ENCODE measurements at regions not wholly inside any gene's neighbourhood (a gene's known extent, or its start where the extent isn't known, plus 50 kb on each side); places are given as distances from the start of the nearest gene placed in this dataset.

DNA sequence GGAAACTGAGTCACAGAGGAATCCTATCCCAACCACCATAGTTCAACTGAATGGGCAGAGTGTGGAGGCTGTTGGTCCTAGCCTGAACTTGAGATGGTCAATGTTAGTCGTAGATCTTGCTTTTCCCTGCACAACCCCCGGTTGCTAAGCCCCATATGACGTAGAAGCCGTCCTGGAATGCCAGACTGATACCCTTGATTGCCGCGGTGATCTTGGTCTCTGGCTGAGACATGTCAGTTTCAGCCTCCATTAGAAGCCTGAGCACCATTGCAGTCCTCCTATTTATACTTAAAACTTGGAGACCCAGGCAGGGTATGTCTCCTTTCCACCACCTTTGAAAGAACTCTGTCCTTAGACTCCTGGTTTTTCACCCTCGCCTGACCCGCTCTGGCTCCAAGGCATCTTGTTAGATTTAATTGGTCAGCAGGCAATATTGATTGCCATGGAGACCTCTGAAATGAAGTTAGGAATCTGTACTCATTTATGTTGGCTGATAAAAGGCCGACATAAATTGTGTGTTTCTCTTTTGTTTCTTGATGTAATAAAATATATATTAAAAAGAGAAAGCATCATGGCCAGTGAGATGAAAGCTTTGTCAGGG, 53.4 kb downstream of the RPLP1 start:
- no peak for DNase-seq (ENCODE audit: low read depth in 3 of 3, low spot score in 1 of 3)

DNA sequence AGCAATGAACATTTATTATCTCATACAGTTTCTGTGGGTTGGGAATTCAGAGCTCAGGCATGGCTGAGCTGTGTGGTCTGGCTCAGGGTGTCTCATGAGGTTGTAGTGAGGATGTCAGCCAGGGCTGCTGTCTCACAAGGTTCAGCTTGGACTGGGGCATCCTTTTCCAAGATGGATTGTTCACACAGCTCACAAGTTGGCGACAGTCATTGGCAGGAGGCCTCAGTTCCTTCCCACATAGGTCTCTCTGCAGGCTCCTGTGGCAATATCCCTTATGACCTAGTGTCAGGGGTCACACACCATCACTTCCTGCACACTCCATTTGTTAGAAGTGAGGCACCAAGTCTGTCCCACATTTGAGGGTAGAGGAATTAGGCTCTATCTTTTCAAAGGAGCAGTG, 56.0 kb downstream of the RPLP1 start:
- no peak for DNase-seq (ENCODE audit: low read depth in 3 of 3, low spot score in 1 of 3)

DNA sequence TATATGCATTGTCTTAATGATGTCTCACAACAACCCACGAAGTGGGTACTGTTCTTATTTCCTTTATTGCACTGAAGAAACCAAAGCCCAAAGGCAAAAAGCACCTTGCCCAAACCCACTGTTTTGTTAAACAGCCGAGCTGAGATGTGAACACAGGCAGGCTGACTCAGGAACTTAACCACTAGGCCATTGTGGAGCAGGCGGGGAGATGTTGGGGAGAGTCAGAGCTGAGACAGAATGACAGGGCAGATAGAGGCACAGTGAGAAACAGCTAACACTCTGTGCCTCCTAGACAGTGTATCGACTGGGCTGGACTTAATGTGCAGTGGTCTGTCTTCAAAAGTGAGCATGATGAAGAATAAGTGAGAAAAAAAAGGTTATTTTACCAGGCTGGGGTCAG, 56.5 kb downstream of the RPLP1 start:
- no peak for DNase-seq (ENCODE audit: low read depth in 3 of 3, low spot score in 1 of 3)

DNA sequence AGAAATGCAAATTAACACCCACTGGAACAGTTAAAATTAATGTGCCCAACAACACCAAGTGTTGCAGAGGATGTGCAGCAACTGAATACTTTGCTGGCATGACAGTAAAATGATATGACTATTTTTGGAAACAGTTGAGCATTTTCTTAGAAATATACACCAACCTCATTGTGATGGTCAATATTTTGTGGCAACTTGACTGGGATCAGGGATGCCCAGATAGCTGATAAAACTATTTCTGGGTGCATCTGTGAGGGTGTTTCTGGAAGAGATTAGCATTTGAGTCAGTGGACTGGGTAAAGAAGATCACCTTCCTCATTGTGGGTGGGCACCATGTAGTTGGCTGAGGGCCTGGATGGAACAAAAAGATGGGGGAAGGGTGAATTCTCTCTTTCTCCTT, 57.9 kb downstream of the RPLP1 start:
- no peak for DNase-seq (ENCODE audit: low read depth in 3 of 3, low spot score in 1 of 3)

DNA sequence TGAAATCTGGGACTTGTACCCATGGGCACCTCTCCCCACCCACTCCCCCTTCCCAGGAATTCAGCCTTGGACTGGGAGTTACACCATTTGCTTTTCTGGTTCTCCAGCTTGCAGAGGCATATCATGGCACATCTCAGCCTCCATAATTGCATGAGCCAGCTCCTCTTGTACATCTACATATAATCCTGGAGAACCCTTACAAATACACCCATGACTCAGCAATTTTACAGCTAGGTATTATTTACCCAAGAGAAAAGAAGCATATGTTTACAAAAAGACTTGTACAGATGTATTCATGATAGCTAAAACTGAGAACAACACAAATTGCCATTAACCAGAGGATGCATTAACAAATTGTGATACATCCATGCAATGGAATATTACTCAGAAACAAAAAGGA, 58.4 kb downstream of the RPLP1 start:
- no peak for DNase-seq (ENCODE audit: low read depth in 3 of 3, low spot score in 1 of 3)

DNA sequence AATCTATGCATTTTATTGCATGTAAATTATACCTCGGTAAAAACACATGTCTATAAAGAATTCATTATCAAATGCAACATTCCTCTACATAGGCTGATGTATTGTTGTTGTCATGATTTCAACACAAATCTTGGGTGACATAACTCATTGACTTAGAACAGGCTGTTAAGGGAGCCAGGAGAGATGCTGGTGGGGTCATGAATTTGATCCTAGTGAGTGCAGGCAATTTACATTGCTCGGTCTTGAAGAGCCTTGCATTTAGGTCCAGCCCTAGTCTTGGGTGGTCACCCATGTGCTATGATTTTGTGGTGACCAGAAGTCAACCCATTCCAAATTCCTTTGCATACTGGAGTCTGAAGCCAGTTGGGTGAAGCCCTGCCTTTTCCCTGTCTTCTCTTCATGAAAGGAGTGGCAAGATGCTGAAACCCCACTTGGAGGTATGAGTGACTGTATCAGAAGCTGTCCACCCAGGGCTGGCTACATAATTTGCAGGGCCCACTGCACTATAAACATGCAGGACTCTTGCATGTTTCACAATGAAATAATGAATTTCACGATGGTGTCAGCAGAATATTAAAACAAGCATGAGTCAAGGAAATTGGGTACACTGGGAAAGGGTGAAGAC, 59.2 kb downstream of the RPLP1 start:
- no peak for DNase-seq (ENCODE audit: low read depth in 3 of 3, low spot score in 1 of 3)

DNA sequence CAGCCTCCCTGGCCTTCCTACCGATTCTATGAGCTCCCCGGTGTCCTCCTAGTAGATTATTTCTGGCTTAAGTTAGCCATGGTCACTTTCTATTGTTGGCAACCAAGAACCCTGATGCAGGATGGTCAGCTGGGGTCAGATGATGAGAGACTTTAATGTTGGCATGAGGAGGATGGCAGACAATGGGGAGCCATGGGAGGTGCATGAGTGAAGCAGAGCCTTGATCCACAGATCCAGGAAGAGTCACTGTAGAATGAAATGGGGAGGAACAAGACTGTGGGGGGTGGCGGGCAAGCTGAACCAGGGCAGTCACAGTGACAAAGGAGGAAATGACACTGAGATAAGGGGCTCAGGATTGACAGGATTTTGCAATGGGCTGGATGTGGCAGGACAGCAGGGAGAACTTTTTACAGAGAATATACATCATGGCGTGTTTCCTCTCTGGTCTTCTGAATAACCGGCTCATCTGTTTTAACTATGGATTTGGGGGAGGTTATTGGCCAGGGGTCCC, 60.9 kb downstream of the RPLP1 start:
- no peak for DNase-seq (ENCODE audit: low read depth in 3 of 3, low spot score in 1 of 3)

DNA sequence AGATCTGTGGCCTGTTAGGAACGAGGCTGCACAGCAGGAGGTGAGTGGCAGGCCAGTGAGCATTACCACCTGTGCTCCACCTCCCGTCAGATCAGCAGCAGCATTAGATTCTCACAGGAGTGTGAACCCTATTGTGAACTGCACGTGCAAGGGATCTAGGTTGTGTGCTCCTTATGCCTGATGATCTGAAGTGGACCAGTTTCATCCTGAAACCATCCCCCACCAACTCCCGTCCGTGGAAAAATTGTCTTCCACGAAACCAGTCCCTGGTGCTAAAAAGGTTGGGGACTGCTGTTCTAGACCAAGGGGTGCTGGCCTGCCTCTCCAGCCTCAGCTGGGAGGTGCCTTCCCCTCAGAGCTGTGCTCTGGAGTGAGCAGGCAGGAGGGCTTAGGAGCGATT, 61.4 kb downstream of the RPLP1 start:
- DNase-seq (ENCODE audit: low read depth in 3 of 3, low spot score in 1 of 3), result no peak

DNA sequence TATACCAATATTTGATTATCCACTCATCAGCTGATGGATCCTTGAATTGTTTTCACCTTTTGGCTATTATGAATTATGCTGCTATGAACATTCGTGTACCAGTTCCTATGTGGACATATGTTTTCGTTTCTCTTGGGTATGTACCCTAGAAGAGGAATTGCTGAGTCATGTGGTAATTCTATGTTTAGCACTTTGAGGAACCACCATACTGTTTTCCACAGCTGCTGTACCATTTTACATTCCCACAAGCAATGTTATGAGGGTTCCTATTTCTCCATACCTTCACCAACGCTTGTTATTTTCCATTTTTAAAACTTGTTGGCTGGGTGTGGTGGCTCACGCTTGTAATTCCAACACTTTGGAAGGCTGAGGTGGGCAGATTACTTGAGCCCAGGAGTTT, 62.9 kb downstream of the RPLP1 start:
- no peak for DNase-seq (ENCODE audit: low read depth in 3 of 3, low spot score in 1 of 3)

DNA sequence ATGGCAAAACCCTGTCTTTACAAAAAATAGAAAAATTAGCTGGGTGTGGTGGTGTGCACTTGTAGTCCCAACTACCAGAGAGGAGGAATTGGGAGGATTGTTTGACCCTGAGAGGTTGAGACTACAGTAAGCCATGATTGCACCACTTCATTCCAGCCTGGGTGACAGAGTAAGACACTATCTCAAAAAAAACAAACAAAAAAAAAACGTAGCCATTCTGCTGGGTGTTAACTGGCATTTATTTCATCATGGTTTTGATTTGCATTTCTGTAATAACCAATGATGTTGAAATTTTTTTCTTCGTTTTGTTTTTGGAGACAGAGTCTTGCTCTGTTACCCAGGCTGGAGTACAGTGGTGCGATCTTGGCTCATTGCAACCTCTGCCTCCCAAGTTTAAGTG, 63.3 kb downstream of the RPLP1 start:
- no peak for DNase-seq (ENCODE audit: low read depth in 3 of 3, low spot score in 1 of 3)

DNA sequence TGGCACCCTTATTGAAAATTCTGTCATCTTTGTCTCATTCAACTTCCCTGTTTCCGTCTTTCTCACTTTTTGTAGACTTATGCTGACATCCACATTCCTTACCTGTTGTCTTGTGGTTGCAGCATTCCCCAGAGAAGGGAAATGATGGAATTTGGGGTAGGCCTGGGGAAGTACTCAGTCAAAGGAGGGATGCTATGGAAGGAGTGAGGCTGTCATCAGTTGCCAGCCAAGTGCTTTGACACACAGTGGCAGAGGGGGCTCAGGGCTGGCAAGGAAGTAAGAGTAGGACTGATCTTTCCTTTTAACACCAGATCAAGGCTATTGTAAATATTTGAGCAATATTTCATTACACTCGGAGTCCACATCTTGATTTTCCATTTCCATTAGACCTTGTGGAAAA, 64.4 kb downstream of the RPLP1 start:
- DNase-seq (ENCODE audit: low read depth in 3 of 3, low spot score in 1 of 3), result no peak

DNA sequence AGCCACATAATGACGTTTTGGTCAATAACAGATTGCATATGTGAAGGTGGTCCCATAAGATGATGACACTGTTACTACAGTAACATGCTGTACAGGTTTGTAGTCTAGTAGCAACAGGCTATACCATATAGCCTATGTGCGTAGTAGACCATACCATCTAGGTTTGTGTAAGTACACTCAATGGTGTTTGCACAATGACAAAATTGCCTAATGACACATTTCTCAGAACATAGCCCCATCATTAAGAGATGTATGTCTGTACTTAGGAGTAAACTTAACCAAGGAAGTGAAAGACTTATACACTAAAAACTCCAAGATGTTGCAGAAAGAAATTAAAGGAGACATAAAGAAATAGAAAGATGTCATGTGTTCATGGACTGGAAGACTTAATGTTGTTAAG, 66.2 kb downstream of the RPLP1 start:
- DNase-seq (ENCODE audit: low read depth in 3 of 3, low spot score in 1 of 3), result no peak

DNA sequence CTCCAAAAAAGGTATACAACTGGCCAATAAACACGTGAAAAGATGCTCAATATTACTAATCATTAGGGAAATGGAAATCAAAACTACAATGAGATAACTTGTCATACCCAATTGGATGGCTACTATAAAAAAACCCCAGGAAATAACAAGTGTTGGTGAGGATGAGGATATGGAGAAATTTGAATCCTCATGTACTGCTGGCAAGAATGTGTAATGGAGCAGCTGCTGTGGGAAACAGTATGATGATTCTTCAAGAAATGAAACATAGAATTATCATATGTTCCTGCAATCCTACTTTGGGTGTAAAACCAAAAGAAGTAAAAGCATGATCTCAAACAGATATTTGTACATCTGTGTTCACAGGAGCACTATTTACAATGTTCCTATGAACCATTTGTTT, 67.4 kb downstream of the RPLP1 start:
- no peak for DNase-seq (ENCODE audit: low read depth in 3 of 3, low spot score in 1 of 3)

DNA sequence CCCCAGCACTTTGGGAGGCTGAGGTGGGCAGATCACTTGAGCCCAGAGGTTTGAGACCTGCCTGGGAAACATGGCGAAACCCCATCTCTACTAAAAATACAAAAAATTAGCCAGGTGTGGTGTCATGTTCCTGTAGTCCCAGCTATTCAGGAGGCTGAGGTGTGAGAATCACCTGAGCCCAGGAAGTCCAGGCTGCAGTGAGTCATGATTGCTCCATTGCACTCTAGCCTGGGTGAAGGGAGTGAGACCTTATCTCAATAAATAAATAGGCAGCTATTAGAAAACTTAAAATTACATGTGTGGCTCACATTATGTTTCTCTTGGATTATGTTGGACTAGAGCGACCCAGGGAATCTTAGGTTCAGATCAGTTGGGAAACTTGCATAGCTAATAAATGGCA, 69.7 kb downstream of the RPLP1 start:
- no peak for DNase-seq (ENCODE audit: low read depth in 3 of 3, low spot score in 1 of 3)

DNA sequence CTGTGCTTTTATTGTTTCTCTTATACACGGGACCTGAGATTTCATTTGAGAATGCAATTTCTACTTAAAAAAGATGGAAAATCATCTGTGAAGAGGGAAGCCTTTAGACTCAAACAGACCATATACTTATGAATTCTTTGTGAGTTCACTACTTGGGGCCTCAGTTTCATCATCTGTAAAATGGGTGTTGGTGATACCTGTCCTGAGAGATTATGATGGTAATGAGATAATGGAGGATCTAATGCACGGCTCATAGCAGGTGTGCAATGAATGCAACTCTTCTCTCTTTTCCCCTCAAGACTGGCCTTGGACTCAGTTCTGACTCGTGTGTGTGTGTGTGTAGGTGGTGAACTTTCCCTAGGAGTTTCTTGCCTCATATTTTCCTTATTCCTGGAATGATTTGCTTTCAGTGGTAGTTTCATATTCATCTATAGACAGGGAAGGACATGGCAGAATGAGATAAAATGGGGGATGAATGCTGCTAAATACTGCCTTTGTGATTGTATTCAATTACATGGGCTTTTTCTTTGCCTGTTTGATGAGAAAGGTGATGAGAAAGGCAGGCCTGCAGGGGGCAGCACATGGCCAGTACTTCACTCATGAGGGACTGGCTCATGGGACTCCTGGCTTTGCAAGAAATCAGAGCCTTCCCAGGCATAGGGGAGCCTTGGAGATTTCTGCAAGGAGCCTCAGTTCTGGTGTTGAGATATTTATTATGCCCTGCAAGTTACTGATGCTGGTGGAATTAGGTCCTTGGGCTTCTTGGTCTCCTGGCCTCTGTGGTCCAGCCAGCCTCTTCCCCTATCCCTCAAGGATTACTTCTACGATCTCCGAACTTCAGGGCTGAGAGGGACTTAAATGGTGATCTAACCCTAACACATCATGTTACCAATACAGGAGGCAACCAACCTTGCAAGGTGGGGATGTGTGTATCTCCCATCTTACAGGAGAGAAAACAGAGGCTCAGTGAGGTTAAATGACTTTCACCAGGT, 70.7 kb downstream of the RPLP1 start:
- peak in 2 of 3 donors; percentile 31 to 62 for DNase-seq (ENCODE audit: low read depth in 3 of 3, low spot score in 1 of 3)

DNA sequence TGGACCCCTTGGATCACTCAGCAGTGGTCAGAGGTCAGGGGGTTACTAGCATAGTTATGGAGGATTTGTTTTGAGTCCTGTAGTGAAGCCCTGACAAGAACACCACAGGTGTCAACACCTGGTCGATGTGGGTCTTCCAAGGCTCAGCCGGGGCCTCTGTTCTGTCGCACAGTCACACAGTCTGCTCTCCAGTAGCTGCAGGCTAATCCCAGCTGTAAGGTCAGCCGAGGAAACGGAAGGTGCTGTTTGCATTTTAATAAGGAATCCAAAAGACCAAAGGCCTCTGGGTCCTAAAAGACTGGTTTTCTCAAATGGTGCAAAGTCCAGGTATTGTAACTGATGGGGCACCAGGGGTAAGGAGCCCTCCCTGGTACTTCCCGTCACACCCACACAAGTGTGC, 71.7 kb downstream of the RPLP1 start:
- DNase-seq (ENCODE audit: low read depth in 3 of 3, low spot score in 1 of 3), result no peak

DNA sequence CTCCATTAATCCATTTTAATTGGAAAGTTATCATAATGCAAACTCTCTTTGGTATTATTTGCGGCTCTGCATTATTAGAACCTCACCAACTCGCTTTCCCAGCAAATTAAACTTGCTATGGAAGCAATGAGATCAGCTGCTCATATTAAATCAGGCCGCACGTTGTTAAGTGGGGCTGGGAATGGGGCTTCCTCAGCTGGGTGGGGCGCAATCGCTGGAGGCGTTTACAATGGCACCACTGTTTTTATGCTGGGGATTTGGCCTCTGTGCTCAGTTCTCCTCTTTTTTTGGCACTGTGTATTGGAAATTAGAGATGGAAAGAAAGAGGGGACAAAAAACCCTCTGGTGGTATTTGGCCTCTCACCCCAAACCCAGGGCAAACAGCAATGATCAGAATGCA, 72.2 kb downstream of the RPLP1 start:
- no peak for DNase-seq (ENCODE audit: low read depth in 3 of 3, low spot score in 1 of 3)

DNA sequence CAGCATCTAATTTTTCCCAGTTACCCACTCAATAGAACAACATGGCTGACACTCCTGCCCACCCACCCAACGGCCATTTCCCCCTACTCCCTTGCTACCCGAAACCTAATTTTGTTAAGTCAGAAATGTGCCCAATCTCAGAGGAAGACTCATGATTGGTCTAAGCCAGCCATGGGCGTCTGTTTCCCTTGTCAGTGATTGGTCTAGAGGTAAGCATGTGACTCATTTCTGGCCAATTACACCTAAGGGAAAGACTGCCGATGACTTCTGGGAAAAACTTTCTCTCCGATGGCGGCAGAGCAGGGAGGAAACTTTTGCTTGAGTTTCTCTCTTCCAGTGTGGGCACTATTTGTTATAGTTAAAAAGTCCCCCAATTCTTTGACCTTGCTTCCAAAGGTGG, 72.9 kb downstream of the RPLP1 start:
- no peak for DNase-seq (ENCODE audit: low read depth in 3 of 3, low spot score in 1 of 3)

DNA sequence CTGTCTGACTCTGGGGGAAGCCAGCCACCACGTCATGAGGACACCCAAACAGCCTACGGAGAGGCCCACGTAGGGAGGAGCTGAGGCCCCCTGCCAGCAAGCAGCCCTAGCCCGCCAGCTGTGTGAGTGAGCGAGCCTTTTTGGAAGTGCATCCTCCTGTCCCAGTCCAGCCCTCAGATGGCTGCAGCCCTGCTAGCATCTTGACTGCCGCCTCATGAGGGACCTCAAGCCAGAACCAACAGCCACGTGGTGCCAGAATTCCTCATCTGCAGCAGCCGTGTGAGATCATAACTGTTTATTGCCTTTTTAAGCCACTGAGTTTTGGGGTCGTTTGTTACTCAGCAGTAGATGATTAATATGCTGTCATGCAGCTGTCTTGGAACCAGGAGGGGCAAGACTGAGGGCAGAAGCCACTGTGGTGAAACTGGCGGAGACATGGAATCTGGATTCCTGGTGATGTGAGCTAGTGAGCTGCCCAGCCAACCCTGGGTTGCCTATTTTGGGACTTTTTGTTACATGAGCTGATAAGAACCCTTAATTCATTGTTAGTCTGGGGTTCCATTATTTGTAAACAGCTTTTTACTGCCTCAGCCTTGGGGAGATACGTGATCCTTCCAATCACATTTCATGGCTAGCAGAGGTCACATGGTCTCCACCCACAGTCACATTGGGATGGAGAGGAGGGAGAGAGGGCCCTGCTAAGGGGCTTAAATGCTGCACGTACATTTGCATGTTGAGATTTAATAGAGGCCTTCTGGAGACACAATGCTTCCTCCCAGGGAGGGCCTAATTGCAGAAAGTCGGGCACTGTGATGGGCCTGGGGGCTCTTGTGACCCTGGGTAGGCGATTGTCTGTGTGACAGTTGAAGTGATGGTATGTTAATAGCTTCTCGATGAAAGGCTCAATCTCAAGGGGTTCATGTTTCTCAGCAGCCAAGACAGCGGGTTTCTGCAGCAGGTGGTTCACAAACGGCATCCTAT, 73.8 kb downstream of the RPLP1 start:
- no peak for DNase-seq (ENCODE audit: low read depth in 3 of 3, low spot score in 1 of 3)

DNA sequence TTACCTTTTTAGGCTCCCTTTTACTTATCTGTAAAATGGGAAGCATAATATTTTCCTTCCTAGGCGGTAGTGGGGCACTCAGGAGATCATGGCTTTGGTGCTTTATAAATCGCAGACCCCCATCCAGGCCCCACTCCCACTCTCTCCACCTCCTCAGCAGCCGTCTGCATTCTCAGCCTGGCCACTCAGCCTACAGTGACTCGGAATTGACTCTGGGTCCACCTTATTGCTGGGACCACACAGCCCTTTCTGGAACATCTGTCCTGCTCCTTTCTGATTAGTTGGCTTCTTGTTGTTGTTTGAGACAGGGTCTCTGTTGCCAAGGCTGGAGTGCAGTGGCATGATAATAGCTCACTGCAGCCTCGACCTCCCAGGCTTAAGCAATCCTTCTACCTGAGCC, 76.5 kb downstream of the RPLP1 start:
- no peak for DNase-seq (ENCODE audit: low read depth in 3 of 3, low spot score in 1 of 3)
